HEK293 (cell line): ENCODE measurements at regions not wholly inside any gene's neighbourhood (a gene's known extent, or its start where the extent isn't known, plus 50 kb on each side); places are given as distances from the start of the nearest gene placed in this dataset.

Experiments
- CTCF ChIA-PET: fragments of 350-600 bp; formaldehyde crosslinking; extraction: SDS; loops from one replicate; lab custom pipeline; 2021; ENCODE audit warnings: antibody characterized with exemption; lab: Yijun Ruan, JAX
- POLR2A ChIA-PET: fragments of 300-600 bp; formaldehyde crosslinking; extraction: SDS; loops from one replicate; lab custom pipeline; 2020; ENCODE audit warnings: antibody characterized with exemption, inconsistent platforms; lab: Yijun Ruan, JAX
- H3K27ac ChIP-seq: fragments of 200-500 bp; sonication (Bioruptor generic); 2 replicates; pipeline ENCODE4 v1.5.1; 2014; ENCODE audit warnings: low read depth, low read length, control low read depth, inconsistent platforms; ENCODE audit errors: extremely low read depth
- H3K36me3 ChIP-seq, 2 experiments: fragments of 200-500 bp in 1 of 2; sonication (Bioruptor generic) in 1 of 2; 1 replicate in 1 of 2; 2 replicates in 1 of 2; pipeline ENCODE4 v1.5.1; 2014 to 2017; ENCODE audit warnings: inconsistent platforms in 2 of 2, low read length in 2 of 2; ENCODE audit not compliant: control insufficient read depth in 2 of 2, insufficient read depth in 1 of 2
- H3K4me1 ChIP-seq: fragments of 200-500 bp; sonication (Bioruptor generic); 2 replicates; pipeline ENCODE4 v1.5.1; 2014; ENCODE audit warnings: mild to moderate bottlenecking, low read length, inconsistent platforms; ENCODE audit not compliant: control insufficient read depth, insufficient read depth
- H3K4me3 ChIP-seq: 2 replicates; pipeline ENCODE4 v1.5.1; 2011; ENCODE audit warnings: low read depth, mild to moderate bottlenecking, control low read depth, low read length, moderate library complexity
- H3K9me3 ChIP-seq: fragments of 200-500 bp; sonication (Bioruptor generic); 2 replicates; pipeline ENCODE4 v1.5.1; 2014; ENCODE audit warnings: low read depth, low read length, inconsistent platforms; ENCODE audit not compliant: control insufficient read depth, insufficient read depth
- FEZF1 ChIP-seq: fragments of 450-650 bp; formaldehyde crosslinking; IDR thresholded peaks from 2 replicates; pipeline ENCODE4 v1.5.1; 2016; ENCODE audit warnings: missing biosample characterization, missing genetic modification characterization
- HOXA7 ChIP-seq: sonication (generic); formaldehyde crosslinking; IDR thresholded peaks from 2 replicates; pipeline ENCODE4 v1.8.1; 2022; ENCODE audit warnings: missing genetic modification reagents, borderline replicate concordance
- MZF1 ChIP-seq: fragments of 450-650 bp; formaldehyde crosslinking; IDR thresholded peaks from 2 replicates; pipeline ENCODE4 v1.5.1; 2017; ENCODE audit warnings: missing biosample characterization, missing genetic modification characterization, borderline replicate concordance
- RBAK ChIP-seq: fragments of 450-650 bp; formaldehyde crosslinking; IDR thresholded peaks from 2 replicates; pipeline ENCODE4 v1.5.1; 2016; ENCODE audit warnings: missing biosample characterization, missing genetic modification characterization
- REPIN1 ChIP-seq: fragments of 450-650 bp; formaldehyde crosslinking; IDR thresholded peaks from 2 replicates; pipeline ENCODE4 v1.5.1; 2017; ENCODE audit warnings: missing biosample characterization, missing genetic modification characterization, low read depth
- SCRT2 ChIP-seq: fragments of 450-650 bp; formaldehyde crosslinking; IDR thresholded peaks from 2 replicates; pipeline ENCODE4 v1.5.1; 2016; ENCODE audit warnings: missing biosample characterization, missing genetic modification characterization
- SP3 ChIP-seq: fragments of 450-650 bp; formaldehyde crosslinking; IDR thresholded peaks from 2 replicates; pipeline ENCODE4 v1.5.1; 2016; ENCODE audit warnings: missing biosample characterization, missing genetic modification characterization
- TCF7L2 ChIP-seq: IDR thresholded peaks from 2 replicates; pipeline ENCODE4 v1.6.1; 2011; ENCODE audit warnings: low read depth, mild to moderate bottlenecking, inconsistent platforms, low read length, moderate library complexity, borderline replicate concordance
- ZBTB1 ChIP-seq: fragments of 450-650 bp; formaldehyde crosslinking; IDR thresholded peaks from 2 replicates; pipeline ENCODE4 v1.5.1; 2016; ENCODE audit warnings: missing biosample characterization, missing genetic modification characterization
- ZNF133 ChIP-seq: fragments of 450-650 bp; formaldehyde crosslinking; IDR thresholded peaks from 2 replicates; pipeline ENCODE4 v1.5.1; 2016; ENCODE audit warnings: missing biosample characterization, missing genetic modification characterization
- ZNF16 ChIP-seq: fragments of 450-650 bp; formaldehyde crosslinking; IDR thresholded peaks from 2 replicates; pipeline ENCODE4 v1.5.1; 2016; ENCODE audit warnings: low read depth, missing biosample characterization, missing genetic modification characterization
- ZNF169 ChIP-seq: fragments of 450-650 bp; formaldehyde crosslinking; IDR thresholded peaks from 2 replicates; pipeline ENCODE4 v1.5.1; 2016; ENCODE audit warnings: missing biosample characterization, missing genetic modification characterization
- ZNF19 ChIP-seq: fragments of 450-650 bp; formaldehyde crosslinking; IDR thresholded peaks from 2 replicates; pipeline ENCODE4; 2016; ENCODE audit warnings: missing biosample characterization, missing genetic modification characterization, low read depth
- ZNF2 ChIP-seq: fragments of 450-650 bp; formaldehyde crosslinking; IDR thresholded peaks from 2 replicates; pipeline ENCODE4 v1.5.1; 2016; ENCODE audit warnings: missing biosample characterization, missing genetic modification characterization
- ZNF248 ChIP-seq: fragments of 450-650 bp; formaldehyde crosslinking; IDR thresholded peaks from 2 replicates; pipeline ENCODE4 v1.5.1; 2017; ENCODE audit warnings: missing biosample characterization, missing genetic modification characterization
- ZNF350 ChIP-seq: fragments of 450-650 bp; formaldehyde crosslinking; IDR thresholded peaks from 2 replicates; pipeline ENCODE4 v1.5.0; 2017; ENCODE audit warnings: missing biosample characterization, mild to moderate bottlenecking, missing genetic modification characterization
- ZNF366 ChIP-seq: fragments of 450-650 bp; formaldehyde crosslinking; conservative IDR thresholded peaks from 2 replicates; pipeline ENCODE4 v1.5.1; 2016; ENCODE audit warnings: missing biosample characterization, missing genetic modification characterization
- ZNF394 ChIP-seq: fragments of 450-650 bp; formaldehyde crosslinking; IDR thresholded peaks from 2 replicates; pipeline ENCODE4 v1.5.1; 2016; ENCODE audit warnings: missing biosample characterization, missing genetic modification characterization, mild to moderate bottlenecking, moderate library complexity, borderline replicate concordance
- ZNF404 ChIP-seq: fragments of 450-650 bp; formaldehyde crosslinking; IDR thresholded peaks from 2 replicates; pipeline ENCODE4 v1.5.1; 2017; ENCODE audit warnings: missing biosample characterization, missing genetic modification characterization
- ZNF514 ChIP-seq: fragments of 450-650 bp; formaldehyde crosslinking; IDR thresholded peaks from 2 replicates; pipeline ENCODE4 v1.5.1; 2016; ENCODE audit warnings: missing biosample characterization, missing genetic modification characterization
- ZNF658 ChIP-seq: fragments of 450-650 bp; formaldehyde crosslinking; IDR thresholded peaks from 2 replicates; pipeline ENCODE4; 2016; ENCODE audit warnings: missing biosample characterization, missing genetic modification characterization
- ZNF660 ChIP-seq: fragments of 450-650 bp; IDR thresholded peaks from 2 replicates; pipeline ENCODE4 v1.5.1; 2018; ENCODE audit warnings: missing biosample characterization, mild to moderate bottlenecking, missing genetic modification characterization
- ZNF707 ChIP-seq: fragments of 450-650 bp; formaldehyde crosslinking; IDR thresholded peaks from 2 replicates; pipeline ENCODE4 v1.5.1; 2016; ENCODE audit warnings: missing biosample characterization, missing genetic modification characterization
- ZNF785 ChIP-seq: fragments of 450-650 bp; formaldehyde crosslinking; IDR thresholded peaks from 2 replicates; pipeline ENCODE4 v1.5.1; 2016; ENCODE audit warnings: missing biosample characterization, missing genetic modification characterization
- ZXDB ChIP-seq: fragments of 450-650 bp; formaldehyde crosslinking; IDR thresholded peaks from 2 replicates; pipeline ENCODE4 v1.5.1; 2016; ENCODE audit warnings: missing biosample characterization, missing genetic modification characterization
- TF ChIP-seq, protein P1 (sequence below): fragments of 450-650 bp; IDR thresholded peaks from 2 replicates; pipeline ENCODE4 v1.5.1; 2018; ENCODE audit warnings: missing biosample characterization, mild to moderate bottlenecking, missing genetic modification characterization
- TF ChIP-seq, protein P2 (sequence below): fragments of 450-650 bp; formaldehyde crosslinking; IDR thresholded peaks from 2 replicates; pipeline ENCODE4 v1.5.1; 2016; ENCODE audit warnings: missing biosample characterization, missing genetic modification characterization, low read depth
- TF ChIP-seq, protein P3 (sequence below): fragments of 450-650 bp; formaldehyde crosslinking; IDR thresholded peaks from 2 replicates; pipeline ENCODE4 v1.5.1; 2016; ENCODE audit warnings: missing biosample characterization, missing genetic modification characterization
- TF ChIP-seq, protein P4 (sequence below): fragments of 450-650 bp; formaldehyde crosslinking; IDR thresholded peaks from 2 replicates; pipeline ENCODE4 v1.5.1; 2016; ENCODE audit warnings: missing biosample characterization, missing genetic modification characterization

DNA sequence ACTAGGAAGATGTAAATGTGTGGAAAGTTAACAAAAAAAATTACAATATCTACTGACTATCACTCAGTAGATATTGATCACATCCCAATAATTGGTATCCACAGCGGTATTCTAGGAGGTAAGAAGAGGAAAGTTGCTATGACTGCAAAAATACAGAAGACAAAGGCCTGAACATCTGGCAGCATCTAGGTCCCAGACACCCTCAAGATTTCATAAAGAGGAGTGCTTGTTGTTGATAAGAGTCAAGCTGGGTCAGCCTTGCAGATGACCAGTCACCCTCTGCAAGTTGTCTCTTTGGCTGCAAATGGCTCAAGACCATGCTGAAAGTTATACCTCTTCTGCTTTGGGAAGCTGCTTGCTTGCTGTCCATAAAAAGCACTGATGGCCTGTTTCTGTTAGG is 179.8 kb upstream of the FOXN2 start (continued):
- TF ChIP-seq HOXA7 (CRISPR knock-in tag) (no peak), ZNF19 (tag by site-specific recombination) (no peak), ZNF2 (tag by site-specific recombination) (no peak)

DNA sequence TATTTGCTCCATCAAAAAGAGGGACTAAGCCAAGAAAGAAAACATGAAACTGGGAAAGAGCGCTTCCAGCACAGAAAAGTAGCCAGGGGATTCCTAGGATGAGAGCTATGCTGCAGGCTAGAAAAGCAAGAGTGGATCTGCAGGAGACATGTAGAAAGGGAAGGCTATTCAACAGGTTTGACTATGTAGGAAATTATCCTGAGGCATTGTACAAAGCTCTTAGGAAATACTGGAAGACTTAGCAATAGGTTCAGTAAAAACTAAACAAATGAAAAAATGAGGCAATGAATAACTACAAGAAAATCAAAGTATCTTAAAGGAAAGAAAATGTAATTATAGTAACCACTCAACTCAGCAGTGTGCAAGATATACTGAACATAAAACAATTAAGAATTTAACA is 178.7 kb upstream of the FOXN2 start:
- no peaks in the 10 kb centered on the region for H3K36me3 ChIP-seq
- no peak overlapping the region for H3K4me3 ChIP-seq
- no peaks in the 10 kb centered on the region for H3K4me1 ChIP-seq
- peak; percentile 75 for TF ChIP-seq SCRT2 (tag by site-specific recombination)
- no peak for TF ChIP-seq FEZF1 (tag by site-specific recombination)
- H3K9me3 ChIP-seq = no peaks in the 10 kb centered on the region
- H3K27ac ChIP-seq = no peak overlapping the region
- ChIA-PET POLR2A (no interaction called here), CTCF (no interaction called here)

DNA sequence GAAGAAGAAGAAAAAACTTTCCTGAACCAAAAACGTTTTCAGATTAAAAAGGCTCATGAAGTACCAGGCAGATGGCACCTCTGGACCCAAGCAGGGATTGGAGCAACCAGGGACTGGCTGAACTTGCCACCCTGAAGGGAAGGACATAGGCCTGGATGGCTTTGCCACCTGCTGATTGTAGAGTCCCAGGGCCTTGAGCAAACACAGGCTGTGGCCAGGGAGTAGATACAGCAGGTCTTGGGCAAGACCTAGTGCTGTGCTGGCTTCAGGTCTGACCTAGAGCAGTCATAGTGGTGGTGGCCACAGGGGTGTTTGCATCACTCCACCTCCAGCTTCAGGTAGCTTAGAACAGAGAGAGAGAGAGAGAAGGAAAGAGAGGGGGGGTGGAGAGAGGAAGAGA is 176.7 kb upstream of the FOXN2 start:
- POLR2A ChIA-PET = no interaction called here

DNA sequence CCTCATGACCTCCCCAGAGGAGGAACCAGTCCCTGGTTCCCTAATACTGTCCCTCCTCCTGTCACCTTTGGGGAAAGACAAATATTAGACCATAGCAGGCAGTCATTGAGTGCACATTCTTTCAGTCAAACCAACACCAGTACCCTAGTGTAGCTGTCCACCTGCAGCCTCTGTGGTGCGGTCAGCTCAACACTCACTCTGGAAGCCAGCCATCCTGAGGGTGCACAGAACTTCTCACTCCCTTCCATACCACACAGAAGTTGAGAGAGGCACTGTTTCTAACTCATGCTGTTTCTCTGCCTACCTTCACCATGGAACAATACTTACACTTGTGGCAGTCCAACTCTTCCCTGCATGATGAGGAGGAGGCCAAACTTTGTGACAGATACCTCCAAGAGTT is 175.6 kb upstream of the FOXN2 start:
- ChIA-PET POLR2A (no interaction called here), CTCF (no interaction called here)
- no peak overlapping the region for H3K27ac ChIP-seq
- no peaks in the 10 kb centered on the region for H3K9me3 ChIP-seq
- TF ChIP-seq ZNF660 (tag by site-specific recombination) (no peak), ZNF133 (tag by site-specific recombination) (no peak), REPIN1 (tag by site-specific recombination) (no peak), ZNF16 (tag by site-specific recombination) (no peak), TCF7L2 (no peak), ZNF394 (no peak), ZBTB1 (tag by site-specific recombination) (no peak), ZNF350 (tag by site-specific recombination) (no peak), MZF1 (no peak), ZNF707 (tag by site-specific recombination) (no peak), ZNF169 (tag by site-specific recombination) (no peak), ZNF248 (tag by site-specific recombination) (no peak), SP3 (no peak)
- TF ChIP-seq, protein P1, sequence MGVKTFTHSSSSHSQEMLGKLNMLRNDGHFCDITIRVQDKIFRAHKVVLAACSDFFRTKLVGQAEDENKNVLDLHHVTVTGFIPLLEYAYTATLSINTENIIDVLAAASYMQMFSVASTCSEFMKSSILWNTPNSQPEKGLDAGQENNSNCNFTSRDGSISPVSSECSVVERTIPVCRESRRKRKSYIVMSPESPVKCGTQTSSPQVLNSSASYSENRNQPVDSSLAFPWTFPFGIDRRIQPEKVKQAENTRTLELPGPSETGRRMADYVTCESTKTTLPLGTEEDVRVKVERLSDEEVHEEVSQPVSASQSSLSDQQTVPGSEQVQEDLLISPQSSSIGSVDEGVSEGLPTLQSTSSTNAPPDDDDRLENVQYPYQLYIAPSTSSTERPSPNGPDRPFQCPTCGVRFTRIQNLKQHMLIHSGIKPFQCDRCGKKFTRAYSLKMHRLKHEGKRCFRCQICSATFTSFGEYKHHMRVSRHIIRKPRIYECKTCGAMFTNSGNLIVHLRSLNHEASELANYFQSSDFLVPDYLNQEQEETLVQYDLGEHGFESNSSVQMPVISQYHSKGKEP (tag by site-specific recombination) = no peak
- TF ChIP-seq, protein P2, sequence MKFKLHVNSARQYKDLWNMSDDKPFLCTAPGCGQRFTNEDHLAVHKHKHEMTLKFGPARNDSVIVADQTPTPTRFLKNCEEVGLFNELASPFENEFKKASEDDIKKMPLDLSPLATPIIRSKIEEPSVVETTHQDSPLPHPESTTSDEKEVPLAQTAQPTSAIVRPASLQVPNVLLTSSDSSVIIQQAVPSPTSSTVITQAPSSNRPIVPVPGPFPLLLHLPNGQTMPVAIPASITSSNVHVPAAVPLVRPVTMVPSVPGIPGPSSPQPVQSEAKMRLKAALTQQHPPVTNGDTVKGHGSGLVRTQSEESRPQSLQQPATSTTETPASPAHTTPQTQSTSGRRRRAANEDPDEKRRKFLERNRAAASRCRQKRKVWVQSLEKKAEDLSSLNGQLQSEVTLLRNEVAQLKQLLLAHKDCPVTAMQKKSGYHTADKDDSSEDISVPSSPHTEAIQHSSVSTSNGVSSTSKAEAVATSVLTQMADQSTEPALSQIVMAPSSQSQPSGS (tag by site-specific recombination) = no peak
- TF ChIP-seq, protein P3, sequence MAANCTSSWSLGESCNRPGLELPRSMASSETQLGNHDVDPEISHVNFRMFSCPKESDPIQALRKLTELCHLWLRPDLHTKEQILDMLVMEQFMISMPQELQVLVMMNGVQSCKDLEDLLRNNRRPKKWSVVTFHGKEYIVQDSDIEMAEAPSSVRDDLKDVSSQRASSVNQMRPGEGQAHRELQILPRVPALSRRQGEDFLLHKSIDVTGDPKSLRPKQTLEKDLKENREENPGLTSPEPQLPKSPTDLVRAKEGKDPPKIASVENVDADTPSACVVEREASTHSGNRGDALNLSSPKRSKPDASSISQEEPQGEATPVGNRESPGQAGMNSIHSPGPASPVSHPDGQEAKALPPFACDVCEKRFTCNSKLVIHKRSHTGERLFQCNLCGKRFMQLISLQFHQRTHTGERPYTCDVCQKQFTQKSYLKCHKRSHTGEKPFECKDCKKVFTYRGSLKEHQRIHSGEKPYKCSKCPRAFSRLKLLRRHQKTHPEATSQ (tag by site-specific recombination) = no peak
- TF ChIP-seq, protein P4, sequence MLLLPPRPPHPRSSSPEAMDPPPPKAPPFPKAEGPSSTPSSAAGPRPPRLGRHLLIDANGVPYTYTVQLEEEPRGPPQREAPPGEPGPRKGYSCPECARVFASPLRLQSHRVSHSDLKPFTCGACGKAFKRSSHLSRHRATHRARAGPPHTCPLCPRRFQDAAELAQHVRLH (tag by site-specific recombination) = no peak
- no peaks in the 10 kb centered on the region for H3K4me1 ChIP-seq
- no peaks in the 10 kb centered on the region for H3K36me3 ChIP-seq
- no peak overlapping the region for H3K4me3 ChIP-seq

More for the DNA sequence above, 176.7 kb upstream of the FOXN2 start:
- CTCF ChIA-PET = interaction anchor here (0.5 kb wide), 1 partner anchor 192 kb away, joined by 3 read pairs; no protein-coding TSS in a partner anchor
- Histone ChIP-seq H3K36me3 (no peaks in the 10 kb centered on the region), H3K27ac (no peak overlapping the region), H3K4me3 (no peak overlapping the region), H3K9me3 (no peaks in the 10 kb centered on the region), H3K4me1 (no peaks in the 10 kb centered on the region)
- TF ChIP-seq ZXDB (tag by site-specific recombination) (no peak), ZNF658 (tag by site-specific recombination) (no peak), ZNF366 (tag by site-specific recombination) (0 out of 2 replicates have a peak, but pooled peaks have one; percentile 13), ZNF404 (tag by site-specific recombination) (no peak), ZNF514 (no peak), ZNF785 (no peak), RBAK (tag by site-specific recombination) (no peak)
- TF ChIP-seq, protein P3 (tag by site-specific recombination) = no peak
